Lower leg skin (tissue), 3 donors: ENCODE measurements at regions not wholly inside any gene's neighbourhood (a gene's known extent, or its start where the extent isn't known, plus 50 kb on each side); places are given as distances from the start of the nearest gene placed in this dataset.

ENCODE experiments used
- CTCF ChIP-seq, 3 donors: fragments of 450-650 bp; IDR thresholded peaks; one replicate each; pipeline ENCODE4 v1.5.1; 2016; ENCODE audit warnings: antibody characterized with exemption in 3 of 3, mild to moderate bottlenecking in 3 of 3, moderate library complexity in 2 of 3
- POLR2A ChIP-seq, 2 donors: fragments of 450-650 bp; IDR thresholded peaks; one replicate each; pipeline ENCODE4 v1.6.1; 2016 to 2017; ENCODE audit warnings: antibody characterized with exemption in 2 of 2, mild to moderate bottlenecking in 1 of 2, moderate library complexity in 1 of 2

GRCh38 chr6:168369786-168370185 lies 50.2 kb upstream of the DACT2 start:
- no peak for TF ChIP-seq CTCF (IDR thresholded peaks at IDR 0.05)
- TF ChIP-seq POLR2A (IDR thresholded peaks at IDR 0.05): no peak
